Activated CD8-positive, alpha-beta memory T cell treated with anti-CD3 and anti-CD28 coated beads for 48 hours (primary cell): ENCODE measurements at regions not wholly inside any gene's neighbourhood (a gene's known extent, or its start where the extent isn't known, plus 50 kb on each side); places are given as distances from the start of the nearest gene placed in this dataset.

Experiments used
- DNase-seq, 3 experiments: peaks; one replicate each; pipeline ENCODE4 v3.0.0-alpha.2; 2020; ENCODE audit warnings: low read depth in 2 of 3, low spot score in 2 of 3

DNA sequence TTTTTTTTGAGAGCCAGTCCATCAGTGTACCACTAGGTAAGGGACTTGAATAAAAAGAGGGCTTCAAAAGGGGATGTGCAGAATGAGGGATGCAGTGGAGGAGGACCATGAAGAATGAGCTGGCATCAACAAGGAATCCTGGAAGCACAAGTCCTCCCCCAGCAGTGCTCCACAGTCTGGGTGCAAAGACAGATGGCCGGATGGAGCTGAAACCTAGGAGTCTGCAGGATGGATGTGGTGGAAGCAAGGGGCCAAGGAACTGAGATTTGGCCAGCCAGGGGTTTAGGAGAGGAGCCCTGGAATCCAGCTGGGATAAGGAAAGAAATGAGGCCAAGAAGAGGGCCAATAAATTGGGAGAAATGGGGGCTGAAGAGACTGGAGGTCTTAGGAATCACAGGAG lies 51.8 kb upstream of the RAB6C start:
- no peak for DNase-seq

DNA sequence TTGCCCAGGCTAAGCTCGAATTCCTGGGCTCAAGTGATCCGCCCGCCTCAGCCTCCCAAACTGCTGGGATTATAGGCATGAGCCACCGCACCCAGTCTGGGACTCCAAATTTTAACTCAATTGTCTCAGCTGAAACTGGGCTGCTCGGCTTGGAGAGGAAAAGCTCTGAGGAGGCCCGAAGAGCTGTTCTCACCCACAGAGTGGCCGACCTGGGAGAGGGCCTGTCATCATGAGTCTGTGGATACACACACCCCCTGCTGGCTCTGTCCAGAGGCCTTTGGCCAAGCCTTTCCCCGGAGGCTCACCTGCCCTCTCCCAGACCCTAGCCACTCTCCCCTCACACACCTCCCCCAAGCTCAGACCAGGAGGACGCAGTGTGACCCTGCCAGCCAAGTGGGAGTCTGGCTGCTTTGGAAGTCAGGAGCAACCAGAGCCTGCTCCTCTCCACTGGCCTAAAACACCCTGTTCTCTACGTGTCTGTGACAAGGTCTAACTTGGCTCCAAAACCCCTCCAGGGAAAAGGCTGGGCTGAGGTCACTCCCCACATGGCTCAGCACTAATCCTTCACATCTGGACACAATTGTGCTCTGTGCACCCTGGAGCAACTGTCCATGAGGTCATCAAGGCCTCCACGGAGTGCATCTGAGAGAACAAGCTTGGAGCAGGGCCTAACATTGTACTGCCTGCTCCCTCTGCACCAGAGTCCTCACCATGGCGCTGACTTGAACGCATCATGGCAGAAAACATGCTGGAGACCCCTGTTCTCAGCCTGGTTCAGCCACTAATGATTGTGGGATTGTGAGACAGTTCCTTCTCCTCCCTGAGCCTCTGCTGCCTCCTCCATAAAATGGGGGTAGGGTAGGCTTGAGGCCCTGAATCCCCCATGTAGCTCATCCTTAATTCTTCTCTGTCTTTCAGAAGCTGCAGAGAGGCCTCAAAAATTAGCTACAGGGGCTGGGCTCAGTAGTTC lies 49.9 kb upstream of the RAB6C start:
- no peak for DNase-seq
